HT-29 (cell line): ENCODE measurements at regions not wholly inside any gene's neighbourhood (a gene's known extent, or its start where the extent isn't known, plus 50 kb on each side); places are given as distances from the start of the nearest gene placed in this dataset.

ENCODE experiments used
- DNase-seq: peaks from one replicate; pipeline ENCODE4 v3.0.0-alpha.2; 2015; ENCODE audit warnings: low spot score

GRCh38 chr4:100084892-100085291 is 105.4 kb downstream of the DDIT4L start:
- no peak for DNase-seq

GRCh38 chr4:100083289-100083688 is 107.0 kb downstream of the DDIT4L start:
- DNase-seq: no peak

DNA sequence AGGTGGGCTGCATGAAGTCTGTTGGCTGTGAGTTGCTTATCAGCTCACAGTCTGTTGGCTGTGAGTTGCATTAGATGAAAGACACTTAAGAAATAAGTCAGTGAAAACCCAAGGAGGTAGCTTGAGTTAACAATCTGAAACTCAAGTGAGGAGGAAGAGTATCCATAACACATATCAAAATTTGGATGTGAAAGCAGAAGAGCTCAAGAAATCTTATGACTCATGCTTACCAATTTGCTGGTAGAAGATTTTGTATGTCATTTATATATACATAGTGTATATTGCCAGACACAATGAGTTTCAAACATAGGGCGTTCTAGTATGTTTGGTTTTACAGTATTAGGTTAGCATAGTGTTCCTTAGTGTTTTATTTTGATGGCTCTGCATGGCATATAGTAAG is 107.4 kb downstream of the DDIT4L start:
- DNase-seq: no peak

- DNase-seq: no peak
These were observed 108.8 kb downstream of the DDIT4L start for GRCh38 chr4:100081491-100081890.

DNA sequence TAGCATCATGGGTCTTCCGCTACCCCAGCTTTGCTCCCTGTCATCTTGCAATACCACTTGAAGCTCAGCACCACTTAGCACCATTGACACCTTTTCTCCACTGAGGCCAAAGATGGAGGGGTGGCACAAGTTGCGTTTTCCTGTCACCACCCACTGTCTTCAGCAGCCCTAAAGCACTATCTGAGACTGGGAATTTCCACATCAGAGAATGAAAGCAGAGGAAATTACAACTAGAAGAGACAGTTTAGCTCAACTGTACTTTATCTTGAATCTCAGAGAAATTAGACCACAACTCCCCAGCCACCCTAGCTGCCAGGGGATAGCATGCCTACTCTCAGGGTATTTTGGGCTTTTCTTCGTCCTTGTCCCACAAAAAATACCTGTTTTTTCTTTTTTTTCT is 111.0 kb downstream of the DDIT4L start:
- DNase-seq: no peak

- no peak for DNase-seq
These were observed 113.5 kb downstream of the DDIT4L start for GRCh38 chr4:100076753-100077152.

- DNase-seq: no peak
These were observed 114.6 kb downstream of the DDIT4L start for GRCh38 chr4:100075486-100076270.

DNA sequence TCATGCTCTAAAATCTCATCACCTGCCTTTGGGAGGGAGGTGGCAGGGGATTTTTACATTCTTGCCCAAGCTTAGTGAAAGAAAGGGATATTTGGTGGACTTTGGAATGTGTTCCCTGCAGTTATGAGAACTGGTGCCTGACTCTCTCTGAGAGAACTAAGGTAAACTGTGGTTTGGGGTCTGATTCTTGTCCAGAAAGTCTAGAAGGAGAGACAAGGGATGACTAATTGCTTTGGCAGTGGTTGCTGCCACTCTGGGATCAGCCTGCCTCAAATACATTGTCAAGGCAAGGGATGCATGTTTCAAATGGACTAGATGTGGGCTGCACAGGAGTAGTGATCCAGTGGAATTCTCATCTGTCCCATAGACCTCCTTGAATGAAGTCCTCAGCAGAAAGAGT is 115.2 kb downstream of the DDIT4L start:
- no peak for DNase-seq

DNA sequence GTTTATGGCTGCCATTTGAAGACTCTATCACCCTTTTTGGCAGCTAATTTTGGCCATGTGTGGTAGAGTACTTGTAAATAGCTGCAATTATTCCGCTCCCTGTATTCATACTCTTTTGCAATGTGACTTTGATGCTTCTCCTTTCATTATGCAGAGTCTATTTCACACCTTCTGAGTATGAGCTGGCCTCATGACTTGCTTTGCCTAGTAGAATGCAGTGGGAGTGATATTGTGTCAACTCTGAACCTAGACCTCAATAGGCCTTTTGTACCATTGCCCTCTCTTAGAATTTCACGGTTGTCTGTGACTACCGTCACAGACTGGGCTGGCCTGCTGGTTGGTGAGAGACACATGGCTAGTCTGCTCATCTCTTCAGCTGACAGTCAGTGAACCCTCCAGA is 118.8 kb downstream of the DDIT4L start:
- no peak for DNase-seq

- no peak for DNase-seq
These were observed 119.4 kb downstream of the DDIT4L start for GRCh38 chr4:100070868-100071267.

- DNase-seq: no peak
These were observed 119.1 kb upstream of the H2AZ1 start for GRCh38 chr4:100069207-100069606.

DNA sequence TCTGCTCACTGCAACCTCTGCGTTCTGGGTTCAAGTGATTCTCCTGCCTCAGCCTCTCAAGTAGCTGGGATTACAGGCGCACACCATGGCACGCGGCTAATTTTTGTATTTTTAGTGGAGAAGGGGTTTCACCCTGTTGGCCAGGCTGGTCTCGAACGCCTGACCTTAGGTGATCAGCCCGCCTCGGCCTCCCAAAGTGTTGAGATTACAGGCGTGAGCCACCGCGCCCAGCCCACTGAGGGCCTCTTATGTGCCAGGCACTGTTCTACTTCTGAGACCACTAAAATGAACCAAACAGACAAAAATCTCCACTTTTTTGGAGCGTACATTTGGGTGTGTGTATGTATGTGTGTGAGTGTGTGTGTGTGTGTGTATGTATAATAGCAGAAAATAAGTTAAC is 117.2 kb upstream of the H2AZ1 start:
- no peak for DNase-seq

- no peak for DNase-seq
These were observed 113.3 kb upstream of the H2AZ1 start for GRCh38 chr4:100063355-100063754.

- no peak for DNase-seq
These were observed 112.8 kb upstream of the H2AZ1 start for GRCh38 chr4:100062921-100063320.

DNA sequence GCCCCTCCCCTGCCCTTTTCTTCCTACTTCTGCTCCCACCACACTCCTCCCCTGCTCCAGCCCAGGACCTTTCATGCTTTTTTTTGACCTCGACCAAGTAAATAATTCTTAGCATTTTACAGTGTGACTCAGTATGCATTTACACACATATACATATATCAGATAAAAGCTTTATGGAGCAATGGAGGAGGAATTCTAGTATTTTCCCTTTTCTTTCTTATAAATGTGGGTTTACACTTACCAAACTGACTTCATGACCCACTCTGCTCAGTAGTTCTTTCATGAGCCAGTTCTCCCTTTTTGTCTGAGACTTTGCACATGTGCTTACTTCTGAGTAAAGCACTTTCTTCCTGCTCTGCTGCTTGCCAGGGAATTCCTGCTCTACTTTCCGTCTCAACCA is 111.8 kb upstream of the H2AZ1 start:
- DNase-seq: no peak

DNA sequence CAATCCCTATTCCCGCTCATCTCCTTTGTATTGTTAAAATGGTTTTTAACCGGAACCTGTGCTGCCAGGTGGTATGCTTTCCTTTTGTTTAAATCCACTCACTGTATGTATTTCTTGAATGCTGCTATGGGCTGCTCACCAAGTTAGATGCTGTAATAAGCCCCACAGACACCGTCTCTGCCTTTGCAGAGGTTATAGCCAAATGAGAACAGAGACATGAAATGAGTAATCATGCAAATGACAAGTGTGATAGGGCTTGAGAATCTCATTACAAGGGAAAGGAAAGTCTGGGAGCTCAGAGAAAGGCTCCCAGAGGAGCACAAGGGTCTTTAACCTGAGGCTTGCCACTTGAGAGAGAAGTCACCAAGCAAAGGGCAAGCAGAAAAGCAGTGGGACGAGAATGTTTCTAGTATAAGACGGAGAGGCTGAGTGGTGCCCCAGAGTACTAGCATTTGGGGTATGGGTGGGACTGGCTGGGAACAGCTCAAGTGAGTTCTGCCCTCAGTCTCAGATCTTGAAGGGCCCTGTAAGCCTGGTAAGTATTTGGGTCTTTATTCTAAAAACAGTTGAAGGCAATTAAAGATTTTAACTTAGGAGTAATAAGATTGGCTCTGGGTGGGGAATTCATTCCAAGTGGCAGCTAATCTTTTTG is 110.8 kb upstream of the H2AZ1 start:
- DNase-seq: no peak

GRCh38 chr4:100059467-100059866 is 109.4 kb upstream of the H2AZ1 start:
- no peak for DNase-seq

DNA sequence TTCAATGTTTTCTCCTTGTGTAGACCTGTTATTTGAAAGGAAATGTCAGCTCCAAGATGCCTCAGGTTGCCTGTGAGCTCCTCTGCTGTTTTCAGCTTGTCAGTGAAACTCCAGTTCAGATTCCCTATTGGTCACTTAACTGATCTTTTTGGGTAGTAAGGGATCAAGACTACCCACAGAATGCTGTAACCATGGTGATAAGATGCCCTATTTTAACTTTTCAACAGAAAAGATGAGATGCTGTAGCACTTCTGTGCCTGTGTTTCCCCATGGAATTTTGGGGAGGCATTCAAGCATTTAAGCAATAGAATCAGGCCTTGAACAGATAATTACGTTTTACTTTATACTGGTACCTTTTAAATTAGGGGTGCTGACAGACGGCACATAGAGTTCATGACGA is 106.6 kb upstream of the H2AZ1 start:
- DNase-seq: no peak

DNA sequence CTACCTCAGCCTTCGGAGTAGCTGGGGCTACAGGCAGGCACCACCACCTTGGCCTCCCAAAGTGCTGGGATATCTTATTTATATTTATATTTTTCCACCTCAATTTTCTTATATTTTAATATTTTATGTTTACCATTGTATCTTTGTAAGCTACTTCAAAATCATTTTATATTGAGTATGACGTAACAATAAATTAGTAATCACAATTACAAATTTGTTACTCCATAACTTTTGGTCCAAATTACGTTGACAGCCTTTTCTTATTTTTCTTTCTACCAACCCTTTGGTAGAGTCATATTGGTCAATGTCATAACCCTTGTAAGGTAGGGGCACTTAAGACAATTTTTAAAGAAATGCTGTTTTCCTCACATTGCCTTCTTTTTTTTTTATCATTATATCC is 104.0 kb upstream of the H2AZ1 start:
- no peak for DNase-seq

- no peak for DNase-seq
These were observed 99.8 kb upstream of the H2AZ1 start for GRCh38 chr4:100049872-100050271.

DNA sequence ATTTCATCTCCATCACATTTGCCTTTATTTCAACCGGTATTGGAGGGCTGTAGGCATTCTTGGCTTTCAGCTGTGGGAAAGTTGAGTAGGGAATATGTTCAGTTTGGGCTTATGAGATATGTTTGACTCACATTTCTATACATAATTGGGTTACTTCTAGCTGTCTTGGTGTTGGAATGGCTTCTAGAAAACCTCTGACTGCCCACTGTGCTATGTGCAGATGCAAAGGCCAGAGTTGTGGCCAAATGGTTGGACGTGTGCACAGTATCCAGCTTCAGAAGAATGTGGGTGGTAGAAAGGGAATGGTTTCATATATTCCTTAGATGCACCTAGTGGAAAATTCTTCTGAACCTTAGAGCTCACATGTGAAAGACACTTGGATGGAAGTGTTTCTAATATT is 92.6 kb upstream of the H2AZ1 start:
- no peak for DNase-seq

GRCh38 chr4:100042235-100042634 is 92.2 kb upstream of the H2AZ1 start:
- DNase-seq: no peak

DNA sequence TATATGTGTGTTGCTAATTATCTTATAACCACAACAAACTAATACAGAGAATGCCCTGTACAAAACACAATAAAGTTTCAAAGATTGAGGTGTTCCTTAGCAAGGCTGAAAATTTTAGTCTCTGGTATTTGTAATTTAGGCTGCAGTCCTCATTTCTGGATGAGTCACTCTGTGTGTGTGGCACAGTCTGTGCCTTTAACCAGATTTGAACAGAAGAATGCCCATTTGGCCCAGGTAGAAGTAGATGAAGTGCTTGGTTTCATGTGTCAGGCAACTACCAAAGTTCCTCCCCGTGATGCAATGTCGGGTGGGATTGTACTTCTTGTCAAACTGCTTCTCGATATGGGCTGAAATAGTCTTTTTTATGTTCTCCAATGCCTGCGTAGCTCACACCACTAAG is 91.6 kb upstream of the H2AZ1 start:
- no peak for DNase-seq
